ENCODE measurements at regions not wholly inside any gene's neighbourhood (a gene's known extent, or its start where the extent isn't known, plus 50 kb on each side); places are given as distances from the start of the nearest gene placed in this dataset.
"Not testable (repeated sequence)": the region's sequence is repeated elsewhere in the genome, so short reads cannot be mapped to it uniquely, and the experiment has no call there.

- 93% methylated on average over 5 of the region's 5 CpGs for WGBS (ENCODE audit: insufficient coverage)
- Mint-ChIP-seq H3K27me3 (peaks cover 0 to 4% of the 10 kb centered on the region in 2 donors), H3K4me1 (no peaks in the 10 kb centered on the region), H3K4me3 (no peak overlapping the region), H3K36me3 (no peaks in the 10 kb centered on the region), H3K9me3 (peaks cover 0 to 3% (median 0%) of the 10 kb centered on the region in 3 donors), H3K27ac (no peak overlapping the region)
- ATAC-seq (replicated peaks in 1 of 4) (no peak), DNase-seq (no peak)
- H3K36me3 ChIP-seq (ENCODE audit: control insufficient read depth in 2 of 2, extremely low read depth in 1 of 2, insufficient read depth in 1 of 2, low read length in 1 of 2): no peaks in the 10 kb centered on the region
- H3K4me1 ChIP-seq (ENCODE audit: control insufficient read depth in 1 of 2, extremely low read depth in 1 of 2, insufficient read depth in 2 of 2, low read length in 2 of 2): no peaks in the 10 kb centered on the region
- no peak overlapping the region for H3K27ac ChIP-seq (ENCODE audit: low read length)
- H3K9me3 ChIP-seq: no peaks in the 10 kb centered on the region
- no peak overlapping the region for H3K4me3 ChIP-seq (ENCODE audit: control insufficient read depth in 1 of 2, extremely low read depth in 1 of 2, low read length in 1 of 2)
- CTCF ChIA-PET: no interaction called here
- POLR2A ChIA-PET: no interaction called here
- H3K27me3 ChIP-seq (replicated peaks in 1 of 2; ENCODE audit: control insufficient read depth in 2 of 2, extremely low read depth in 1 of 2, insufficient read depth in 2 of 2, low read length in 1 of 2): peaks cover 0 to 24% of the 10 kb centered on the region in 2 experiments
These were observed 85.1 kb upstream of the KMT2C start for GRCh38 chr7:152520861-152521302.

GRCh38 chr7:152519290-152519689 lies 83.5 kb upstream of the KMT2C start:
- 65% methylated on average over 3 of the region's 4 CpGs for WGBS (ENCODE audit: insufficient coverage)
- ATAC-seq (replicated peaks in 1 of 4): no peak
- POLR2A ChIA-PET: interaction anchor here (0.6 kb wide), 2 partner anchors 9 to 11 kb away, joined by 4 to 5 read pairs; no protein-coding TSS in a partner anchor

GRCh38 chr7:152516216-152516615 lies 80.4 kb upstream of the KMT2C start:
- no peak overlapping the region for H3K27ac ChIP-seq (ENCODE audit: low read length)
- peaks cover 0 to 5% of the 10 kb centered on the region in 2 experiments for H3K27me3 ChIP-seq (replicated peaks in 1 of 2; ENCODE audit: control insufficient read depth in 2 of 2, extremely low read depth in 1 of 2, insufficient read depth in 2 of 2, low read length in 1 of 2)
- Mint-ChIP-seq H3K4me1 (peaks cover 11 to 14% (median 13%) of the 10 kb centered on the region in 3 donors), H3K27me3 (no peaks in the 10 kb centered on the region), H3K27ac (no peak overlapping the region), H3K9me3 (peaks cover 0 to 3% (median 0%) of the 10 kb centered on the region in 3 donors), H3K36me3 (no peaks in the 10 kb centered on the region), H3K4me3 (no peak overlapping the region)
- peaks cover 3 to 7% of the 10 kb centered on the region in 2 experiments for H3K4me1 ChIP-seq (ENCODE audit: control insufficient read depth in 1 of 2, extremely low read depth in 1 of 2, insufficient read depth in 2 of 2, low read length in 2 of 2)
- H3K9me3 ChIP-seq: no peaks in the 10 kb centered on the region
- DNase-seq: no peak
- 94% methylated on average over 7 of the region's 9 CpGs for WGBS (ENCODE audit: insufficient coverage)
- no peaks in the 10 kb centered on the region for H3K36me3 ChIP-seq (ENCODE audit: control insufficient read depth in 2 of 2, extremely low read depth in 1 of 2, insufficient read depth in 1 of 2, low read length in 1 of 2)
- H3K4me3 ChIP-seq (ENCODE audit: control insufficient read depth in 1 of 2, extremely low read depth in 1 of 2, low read length in 1 of 2): no peak overlapping the region
- ChIA-PET CTCF (no interaction called here), POLR2A (no interaction called here)
- no peak for ATAC-seq (replicated peaks in 1 of 4)

More at GRCh38 chr7:152519290-152519689, 83.5 kb upstream of the KMT2C start:
- Mint-ChIP-seq H3K4me1 (no peaks in the 10 kb centered on the region), H3K27ac (no peak overlapping the region), H3K36me3 (no peaks in the 10 kb centered on the region), H3K4me3 (no peak overlapping the region), H3K27me3 (peaks cover 0 to 4% of the 10 kb centered on the region in 2 donors), H3K9me3 (peaks cover 0 to 3% (median 0%) of the 10 kb centered on the region in 3 donors)
- Histone ChIP-seq H3K27me3 (replicated peaks in 1 of 2; ENCODE audit: control insufficient read depth in 2 of 2, extremely low read depth in 1 of 2, insufficient read depth in 2 of 2, low read length in 1 of 2) (peaks cover 0 to 27% of the 10 kb centered on the region in 2 experiments), H3K36me3 (ENCODE audit: control insufficient read depth in 2 of 2, extremely low read depth in 1 of 2, insufficient read depth in 1 of 2, low read length in 1 of 2) (no peaks in the 10 kb centered on the region), H3K9me3 (no peaks in the 10 kb centered on the region), H3K4me1 (ENCODE audit: control insufficient read depth in 1 of 2, extremely low read depth in 1 of 2, insufficient read depth in 2 of 2, low read length in 2 of 2) (no peaks in the 10 kb centered on the region), H3K4me3 (ENCODE audit: control insufficient read depth in 1 of 2, extremely low read depth in 1 of 2, low read length in 1 of 2) (no peak overlapping the region), H3K27ac (ENCODE audit: low read length) (no peak overlapping the region)
- no peak for DNase-seq
- CTCF ChIA-PET: interaction anchor here in 1 of 2 donors (0.7 kb wide), 1 partner anchor 28 kb away, joined by 4 read pairs; no protein-coding TSS in a partner anchor

GRCh38 chr7:152515266-152515950 lies 79.6 kb upstream of the KMT2C start:
- ATAC-seq (replicated peaks in 1 of 4); H3K36me3 Mint-ChIP-seq; H3K4me3 Mint-ChIP-seq; H3K9me3 Mint-ChIP-seq; DNase-seq; H3K4me3 ChIP-seq (ENCODE audit: control insufficient read depth in 1 of 2, extremely low read depth in 1 of 2, low read length in 1 of 2); H3K27ac Mint-ChIP-seq; H3K4me1 ChIP-seq (ENCODE audit: control insufficient read depth in 1 of 2, extremely low read depth in 1 of 2, insufficient read depth in 2 of 2, low read length in 2 of 2); H3K36me3 ChIP-seq (ENCODE audit: control insufficient read depth in 2 of 2, extremely low read depth in 1 of 2, insufficient read depth in 1 of 2, low read length in 1 of 2); H3K9me3 ChIP-seq; H3K27me3 Mint-ChIP-seq; H3K27me3 ChIP-seq (replicated peaks in 1 of 2; ENCODE audit: control insufficient read depth in 2 of 2, extremely low read depth in 1 of 2, insufficient read depth in 2 of 2, low read length in 1 of 2); H3K27ac ChIP-seq (ENCODE audit: low read length); POLR2A ChIA-PET; CTCF ChIA-PET: not testable (repeated sequence)
- WGBS (ENCODE audit: insufficient coverage): 90% methylated on average over 20 of the region's 25 CpGs
- H3K4me1 Mint-ChIP-seq: peaks cover 12 to 16% (median 14%) of the 10 kb centered on the region in 3 donors

GRCh38 chr7:152514771-152515105 lies 78.9 kb upstream of the KMT2C start:
- Mint-ChIP-seq H3K27me3 (no peaks in the 10 kb centered on the region), H3K36me3 (no peaks in the 10 kb centered on the region), H3K27ac (no peak overlapping the region), H3K9me3 (peaks cover 0 to 3% (median 0%) of the 10 kb centered on the region in 3 donors), H3K4me1 (peaks cover 12 to 16% (median 14%) of the 10 kb centered on the region in 3 donors), H3K4me3 (no peak overlapping the region)
- CTCF ChIA-PET: no interaction called here
- DNase-seq (no peak), ATAC-seq (replicated peaks in 1 of 4) (no peak)
- Histone ChIP-seq H3K27me3 (replicated peaks in 1 of 2; ENCODE audit: control insufficient read depth in 2 of 2, extremely low read depth in 1 of 2, insufficient read depth in 2 of 2, low read length in 1 of 2) (peaks cover 0 to 5% of the 10 kb centered on the region in 2 experiments), H3K27ac (ENCODE audit: low read length) (no peak overlapping the region), H3K36me3 (ENCODE audit: control insufficient read depth in 2 of 2, extremely low read depth in 1 of 2, insufficient read depth in 1 of 2, low read length in 1 of 2) (no peaks in the 10 kb centered on the region), H3K9me3 (no peaks in the 10 kb centered on the region), H3K4me1 (ENCODE audit: control insufficient read depth in 1 of 2, extremely low read depth in 1 of 2, insufficient read depth in 2 of 2, low read length in 2 of 2) (peaks cover 3 to 7% of the 10 kb centered on the region in 2 experiments), H3K4me3 (ENCODE audit: control insufficient read depth in 1 of 2, extremely low read depth in 1 of 2, low read length in 1 of 2) (no peak overlapping the region)
- POLR2A ChIA-PET: no interaction called here
- WGBS (ENCODE audit: insufficient coverage): 92% methylated on average over 14 of the region's 14 CpGs

GRCh38 chr7:152513861-152514770 lies 78.3 kb upstream of the KMT2C start:
- no peaks in the 10 kb centered on the region for H3K36me3 ChIP-seq (ENCODE audit: control insufficient read depth in 2 of 2, extremely low read depth in 1 of 2, insufficient read depth in 1 of 2, low read length in 1 of 2)
- no peak overlapping the region for H3K4me3 ChIP-seq (ENCODE audit: control insufficient read depth in 1 of 2, extremely low read depth in 1 of 2, low read length in 1 of 2)
- DNase-seq (no peak), ATAC-seq (replicated peaks in 1 of 4) (no peak)
- Mint-ChIP-seq H3K36me3 (no peaks in the 10 kb centered on the region), H3K9me3 (peaks cover 0 to 2% (median 0%) of the 10 kb centered on the region in 3 donors), H3K27me3 (no peaks in the 10 kb centered on the region), H3K4me3 (no peak overlapping the region), H3K4me1 (peaks cover 12 to 16% (median 14%) of the 10 kb centered on the region in 3 donors), H3K27ac (no peak overlapping the region)
- H3K4me1 ChIP-seq (ENCODE audit: control insufficient read depth in 1 of 2, extremely low read depth in 1 of 2, insufficient read depth in 2 of 2, low read length in 2 of 2): peaks cover 3 to 7% of the 10 kb centered on the region in 2 experiments
- WGBS (ENCODE audit: insufficient coverage): 95% methylated on average over 10 of the region's 20 CpGs
- H3K27ac ChIP-seq (ENCODE audit: low read length): no peak overlapping the region
- CTCF ChIA-PET: no interaction called here
- POLR2A ChIA-PET: no interaction called here
- no peaks in the 10 kb centered on the region for H3K9me3 ChIP-seq
- peaks cover 0 to 5% of the 10 kb centered on the region in 2 experiments for H3K27me3 ChIP-seq (replicated peaks in 1 of 2; ENCODE audit: control insufficient read depth in 2 of 2, extremely low read depth in 1 of 2, insufficient read depth in 2 of 2, low read length in 1 of 2)
